ENCODE measurements at regions not wholly inside any gene's neighbourhood (a gene's known extent, or its start where the extent isn't known, plus 50 kb on each side); places are given as distances from the start of the nearest gene placed in this dataset.
"Not testable (repeated sequence)": the region's sequence is repeated elsewhere in the genome, so short reads cannot be mapped to it uniquely, and the experiment has no call there.

- ATAC-seq (no peak), DNase-seq (ENCODE audit: low spot score) (no peak)
- intact Hi-C loops (cut with DNase I) = no loop called here
These were observed 148.3 kb upstream of the TFAP2D start for GRCh38 chr6:50565004-50565403.

DNA sequence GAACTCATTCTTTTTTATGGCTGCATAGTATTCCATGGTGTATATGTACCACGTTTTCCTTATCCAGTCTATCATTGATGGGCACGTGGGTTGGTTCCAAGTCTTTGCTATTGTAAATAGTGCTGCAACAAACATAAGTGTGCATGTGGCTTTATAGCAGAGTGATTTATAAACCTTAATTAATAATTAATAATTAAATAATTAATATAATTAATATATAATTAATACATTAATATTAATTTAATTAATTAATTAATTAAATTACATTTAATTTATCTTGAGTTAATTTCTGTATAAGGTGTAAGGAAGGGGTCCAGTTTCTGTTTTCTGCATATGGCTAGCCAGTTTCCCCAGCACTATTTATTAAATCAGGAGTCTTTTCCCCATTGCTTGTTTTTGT lies 142.1 kb upstream of the TFAP2D start:
- DNase-seq (ENCODE audit: low spot score); intact Hi-C loops (cut with DNase I); ATAC-seq: not testable (repeated sequence)

- intact Hi-C loops (cut with DNase I) = no loop called here
- peak; percentile 47 for DNase-seq (ENCODE audit: low spot score)
- no peak for ATAC-seq
These were observed 127.6 kb upstream of the TFAP2D start for GRCh38 chr6:50585441-50586330.

DNA sequence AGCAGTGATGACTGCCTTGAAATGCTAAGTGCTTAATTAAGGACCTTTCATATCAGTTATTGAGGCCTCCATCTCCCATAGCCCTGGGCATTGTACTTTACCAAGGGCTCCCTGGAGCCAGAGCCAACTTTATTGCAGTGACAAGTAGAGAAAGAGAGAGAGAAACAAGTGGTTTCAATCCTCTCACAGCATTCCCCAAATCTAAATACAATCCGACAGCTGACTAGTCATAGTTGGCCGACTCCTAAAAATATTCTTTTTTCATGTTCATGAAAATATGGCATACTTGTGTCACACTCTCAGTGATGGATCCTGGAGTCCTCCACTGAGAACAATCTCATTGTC lies 127.0 kb upstream of the TFAP2D start:
- DNase-seq (ENCODE audit: low spot score) = no peak
- no peak for ATAC-seq
- intact Hi-C loops (cut with DNase I) = no loop called here

DNA sequence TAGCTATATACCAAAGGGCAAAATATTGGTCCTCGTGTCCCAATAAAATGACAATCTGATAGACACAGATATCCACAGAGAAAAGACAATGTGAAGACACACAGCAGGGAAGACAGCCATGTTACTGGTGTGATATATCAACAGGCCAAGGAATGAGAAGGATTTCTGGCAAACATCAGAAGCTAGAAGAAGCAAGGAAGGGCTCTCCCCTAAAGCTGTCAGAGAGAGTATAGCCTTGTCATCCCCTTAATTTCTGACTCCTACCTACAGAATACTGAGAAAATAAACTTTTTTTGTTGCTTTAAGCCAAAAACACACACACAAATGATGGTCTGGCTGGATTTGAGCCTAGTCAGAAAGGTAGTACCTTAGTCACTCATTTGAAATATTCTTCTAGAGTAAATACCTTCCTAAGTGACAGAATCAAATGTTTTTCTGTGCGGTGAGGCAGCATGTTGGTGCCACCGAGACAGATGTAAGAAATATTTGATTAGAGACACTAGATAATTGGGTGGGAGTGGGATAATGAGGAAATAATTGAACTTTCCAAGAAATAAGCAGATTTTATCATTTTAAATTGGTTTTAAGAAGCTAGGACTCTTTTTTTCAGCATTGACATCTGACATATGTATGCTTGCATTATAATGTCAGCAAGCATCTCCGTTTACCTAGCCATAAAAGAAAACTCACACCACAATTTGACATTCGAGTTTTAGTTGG lies 123.4 kb upstream of the TFAP2D start:
- intact Hi-C loops (cut with DNase I) = no loop called here
- ATAC-seq = no peak
- no peak for DNase-seq (ENCODE audit: low spot score)

- DNase-seq (ENCODE audit: low spot score) = no peak
- no peak for ATAC-seq
- intact Hi-C loops (cut with DNase I) = no loop called here
These were observed 122.2 kb upstream of the TFAP2D start for GRCh38 chr6:50591135-50591534.

GRCh38 chr6:50600280-50600679 lies 113.0 kb upstream of the TFAP2D start:
- intact Hi-C loops (cut with DNase I) = no loop called here
- ATAC-seq (no peak), DNase-seq (ENCODE audit: low spot score) (no peak)

DNA sequence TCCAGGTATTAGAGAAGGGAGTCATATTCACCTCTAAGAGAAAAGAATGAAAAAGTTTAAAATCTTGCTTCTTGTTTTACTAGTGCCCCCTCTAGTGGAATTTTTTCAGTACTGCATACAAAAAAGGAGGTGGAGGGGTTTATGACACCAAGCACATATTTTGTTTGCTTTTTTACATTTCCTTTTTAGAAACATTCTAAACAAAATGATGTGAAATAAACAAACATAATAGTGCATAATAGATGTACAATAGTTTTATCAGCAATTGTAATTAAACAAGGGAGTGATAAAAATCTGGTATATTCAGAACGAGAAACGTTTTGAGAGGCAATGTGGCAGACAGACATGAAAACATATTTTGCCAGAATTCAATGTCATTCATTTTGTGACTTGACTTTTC lies 111.0 kb upstream of the TFAP2D start:
- ATAC-seq = no peak

GRCh38 chr6:50608421-50608820 lies 104.9 kb upstream of the TFAP2D start:
- no peak for DNase-seq (ENCODE audit: low spot score)
- intact Hi-C loops (cut with DNase I) = no loop called here
- no peak for ATAC-seq

More for the DNA sequence above, 111.0 kb upstream of the TFAP2D start:
- intact Hi-C loops (cut with DNase I) = no loop called here
- DNase-seq (ENCODE audit: low spot score) = no peak

DNA sequence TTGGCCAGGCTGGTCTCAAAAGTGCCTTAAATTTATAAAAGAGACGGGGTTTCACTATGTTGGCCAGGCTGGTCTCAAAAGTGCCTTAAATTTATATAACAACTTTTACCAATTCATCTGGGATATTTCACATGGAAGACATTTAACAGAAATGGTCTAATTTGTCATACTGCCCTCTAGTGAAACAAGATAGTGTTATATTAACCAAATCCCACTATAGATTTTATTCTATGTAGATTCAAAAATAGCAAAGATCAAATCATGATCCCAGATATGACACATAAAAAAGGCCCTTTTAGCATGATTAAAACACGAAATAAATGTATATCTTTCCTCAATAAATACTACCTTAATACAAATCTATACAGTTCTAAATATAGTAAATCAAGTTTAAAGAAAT lies 102.8 kb upstream of the TFAP2D start:
- ATAC-seq = no peak
- intact Hi-C loops (cut with DNase I) = no loop called here
- no peak for DNase-seq (ENCODE audit: low spot score)

DNA sequence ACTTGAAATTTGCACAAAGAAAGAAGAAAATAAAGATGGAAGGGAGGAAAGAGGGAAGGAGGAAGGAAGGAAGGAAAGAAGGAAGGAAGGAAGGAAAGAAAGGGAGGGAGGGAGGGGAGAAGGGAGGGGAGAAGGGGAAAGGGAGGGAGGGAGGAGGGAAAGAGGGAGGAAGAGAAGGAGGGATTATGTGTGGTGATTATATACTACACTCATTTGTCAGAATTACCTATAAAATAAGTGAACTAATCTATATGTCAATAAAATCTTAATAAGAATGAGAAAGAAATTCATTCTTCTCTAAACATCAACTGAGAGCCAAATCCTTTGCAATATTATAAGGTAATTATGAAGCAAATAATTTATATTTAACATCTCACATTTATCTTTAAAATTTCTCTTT lies 77.9 kb upstream of the TFAP2D start:
- ATAC-seq (no peak), DNase-seq (ENCODE audit: low spot score) (no peak)
- intact Hi-C loops (cut with DNase I) = no loop called here

- intact Hi-C loops (cut with DNase I) = no loop called here
- no peak for DNase-seq (ENCODE audit: low spot score)
- ATAC-seq = no peak
These were observed 76.1 kb upstream of the TFAP2D start for GRCh38 chr6:50637267-50637666.

- no peak for DNase-seq (ENCODE audit: low spot score)
- intact Hi-C loops (cut with DNase I) = no loop called here
- ATAC-seq = no peak
These were observed 64.2 kb upstream of the TFAP2D start for GRCh38 chr6:50649086-50649485.

DNA sequence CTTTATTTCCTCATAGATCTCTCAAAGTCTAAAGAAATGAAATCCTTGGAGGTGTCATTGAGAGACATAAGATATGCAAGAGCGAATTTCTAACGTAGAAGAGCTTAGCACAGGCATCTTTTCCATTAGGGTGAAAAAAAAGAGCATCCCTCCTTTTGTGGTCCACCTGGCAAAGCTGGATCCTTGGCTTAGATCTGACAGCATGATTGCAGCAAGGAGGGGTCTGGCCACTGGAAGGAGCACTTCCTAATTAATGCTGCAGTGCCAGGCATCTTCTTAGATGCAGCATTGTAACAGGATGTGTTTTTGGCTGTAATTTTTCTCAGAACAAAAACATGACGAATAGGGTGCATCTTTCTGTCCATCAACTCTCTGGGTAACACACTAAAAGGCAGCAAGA lies 60.1 kb upstream of the TFAP2D start:
- ATAC-seq (no peak), DNase-seq (ENCODE audit: low spot score) (no peak)
- intact Hi-C loops (cut with DNase I) = no loop called here

DNA sequence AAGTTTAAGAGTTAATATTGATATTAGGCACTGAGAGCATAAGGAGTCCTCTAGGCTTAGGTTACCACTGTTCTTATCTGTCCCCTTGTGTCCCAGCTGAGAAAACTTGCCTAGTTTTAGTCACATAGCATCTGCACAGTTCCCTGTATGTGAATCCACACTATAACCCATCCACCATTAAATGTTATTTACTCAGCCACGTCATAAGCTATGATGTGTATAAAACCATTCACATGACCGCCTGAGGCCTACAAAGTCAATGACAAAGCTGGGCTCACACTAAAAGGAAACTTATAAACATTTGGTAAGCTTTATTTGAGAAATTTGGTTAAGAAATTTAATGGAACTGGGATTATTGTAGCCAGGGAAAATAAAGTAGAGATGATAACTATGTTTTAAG lies 59.2 kb upstream of the TFAP2D start:
- no peak for ATAC-seq
- DNase-seq (ENCODE audit: low spot score) = no peak
- intact Hi-C loops (cut with DNase I) = no loop called here

- DNase-seq (ENCODE audit: low spot score) (no peak), ATAC-seq (no peak)
- intact Hi-C loops (cut with DNase I) = no loop called here
These were observed 57.4 kb upstream of the TFAP2D start for GRCh38 chr6:50655848-50656453.

DNA sequence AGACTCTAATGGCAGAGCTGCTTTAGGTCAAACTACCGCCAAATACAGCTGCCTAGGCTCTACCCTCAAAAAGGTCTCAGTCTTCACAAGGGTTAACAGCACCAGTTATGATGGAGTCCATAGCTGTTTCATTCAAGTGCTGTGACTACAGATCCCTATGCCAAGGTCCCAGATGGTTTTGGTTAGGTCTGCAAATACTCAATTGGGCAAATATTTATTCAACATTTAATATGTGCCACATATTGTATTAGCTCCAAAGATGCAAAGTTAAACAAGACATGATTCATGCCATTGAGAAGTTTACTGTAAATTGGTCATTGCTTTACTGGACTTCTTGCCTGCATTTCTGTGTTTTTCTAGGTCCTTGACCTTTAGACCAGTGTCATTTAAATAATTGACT lies 55.8 kb upstream of the TFAP2D start:
- DNase-seq (ENCODE audit: low spot score) = no peak
- no peak for ATAC-seq

DNA sequence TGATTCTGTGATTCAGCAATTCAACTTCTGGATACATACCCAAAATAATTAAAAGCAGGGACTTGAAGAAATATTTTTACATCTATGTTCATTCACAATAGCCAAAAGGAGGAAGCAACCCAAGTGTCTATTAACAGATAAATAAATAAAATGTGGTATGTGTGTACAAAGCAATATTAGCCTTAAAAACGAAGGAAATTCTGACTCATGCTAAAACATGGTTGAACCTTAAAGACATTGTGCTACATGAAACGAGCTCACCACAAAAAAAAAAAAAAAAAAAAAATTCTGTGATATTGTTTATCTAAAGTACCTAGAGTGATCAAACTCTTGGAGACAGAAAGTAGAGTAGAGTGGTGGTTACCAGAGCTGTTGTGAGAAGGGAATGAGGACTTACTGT lies 54.8 kb upstream of the TFAP2D start:
- no peak for DNase-seq (ENCODE audit: low spot score)
- intact Hi-C loops (cut with DNase I) = no loop called here
- ATAC-seq = no peak

More for the DNA sequence above, 55.8 kb upstream of the TFAP2D start:
- intact Hi-C loops (cut with DNase I) = no loop called here

DNA sequence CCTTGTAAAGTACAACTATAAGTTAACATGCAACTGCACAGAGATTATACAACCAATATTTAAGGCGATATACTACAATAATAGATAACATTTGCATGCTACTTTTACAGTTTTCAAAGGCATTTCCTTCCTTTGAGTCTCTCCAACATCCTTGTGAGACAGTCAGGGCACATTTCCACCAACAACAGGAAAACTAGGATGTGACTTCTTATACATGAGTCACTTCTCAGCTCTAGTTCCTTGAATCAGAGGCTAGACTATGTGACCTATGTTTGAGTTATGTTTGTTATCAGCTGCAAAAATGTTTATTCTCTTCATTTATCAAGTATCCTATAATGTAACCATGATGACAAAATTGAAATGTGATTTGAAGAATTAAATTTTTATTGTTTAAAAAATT lies 51.7 kb upstream of the TFAP2D start:
- DNase-seq (ENCODE audit: low spot score) = no peak
- ATAC-seq = no peak
- intact Hi-C loops (cut with DNase I) = no loop called here
